NK-92 treated with Interleukin-12 subunit alpha and Interleukin-12 subunit beta, amount 100 ng/mL, for 24 hours (cell line): ENCODE measurements at regions not wholly inside any gene's neighbourhood (a gene's known extent, or its start where the extent isn't known, plus 50 kb on each side); places are given as distances from the start of the nearest gene placed in this dataset.

Experiments used
- DNase-seq: peaks from one replicate; lab custom pipeline; 2025; lab: John Stamatoyannopoulos, UW

DNA sequence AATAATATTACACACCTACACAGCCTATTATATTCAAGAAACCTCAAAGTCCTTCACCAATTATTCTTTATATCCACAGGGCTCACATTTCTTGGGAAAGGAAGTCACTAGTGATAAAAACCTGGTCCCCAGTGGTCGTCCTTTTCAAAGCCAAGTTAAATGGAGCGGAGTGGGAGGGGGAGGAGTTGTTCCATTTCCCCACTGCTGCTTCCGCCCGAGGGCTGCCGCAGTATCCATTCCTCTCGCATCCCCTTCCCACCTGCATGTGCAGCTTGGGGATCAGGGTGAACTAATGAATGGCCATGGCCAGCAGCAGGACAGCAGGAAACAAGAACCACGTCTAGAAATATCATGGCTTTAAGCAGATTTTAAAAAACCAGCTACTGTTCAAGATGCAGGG lies 76.4 kb upstream of the SEMA6D start:
- DNase-seq, result no peak

DNA sequence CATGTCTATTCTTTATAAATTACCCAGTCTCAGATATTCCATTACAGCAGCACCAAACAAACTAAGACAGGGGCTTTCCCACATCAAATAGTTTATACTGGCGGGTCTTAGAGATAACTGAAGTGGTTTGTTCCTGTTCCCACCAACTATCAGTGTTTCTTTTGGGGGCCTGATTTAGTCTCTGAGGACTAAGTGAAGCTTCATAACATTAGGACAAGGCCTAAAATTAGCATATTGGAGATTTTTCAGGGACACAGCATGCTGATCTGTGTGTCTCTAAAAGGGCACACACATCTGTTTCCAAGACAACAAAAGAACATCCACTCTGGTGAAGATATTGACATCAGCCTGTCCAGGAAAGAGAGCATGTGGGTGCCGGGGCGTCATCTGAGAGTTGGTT lies 72.6 kb upstream of the SEMA6D start:
- DNase-seq, result no peak

- no peak for DNase-seq
These were observed 66.7 kb upstream of the SEMA6D start for GRCh38 chr15:47650564-47650963.

DNA sequence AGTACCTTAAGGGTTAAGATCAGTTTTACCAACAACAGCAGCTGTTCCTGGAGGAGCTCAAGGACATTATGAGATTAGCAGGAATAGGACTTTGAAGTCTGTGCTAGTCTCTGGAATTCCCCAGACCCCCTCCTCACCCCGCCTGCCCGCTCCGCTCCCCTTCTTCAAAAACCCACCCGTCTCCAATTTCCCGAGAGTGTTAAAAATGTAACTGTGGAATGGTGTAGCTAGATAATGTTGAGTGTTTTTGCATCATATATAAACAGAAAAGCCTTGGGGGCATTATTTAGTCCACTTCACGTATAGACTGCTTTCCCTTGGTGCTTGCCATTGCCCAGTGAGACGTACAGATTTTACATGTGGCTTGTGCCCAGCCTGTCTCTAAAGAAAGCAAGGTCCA lies 65.0 kb upstream of the SEMA6D start:
- no peak for DNase-seq

GRCh38 chr15:47652844-47653243 lies 64.5 kb upstream of the SEMA6D start:
- DNase-seq, result no peak

DNA sequence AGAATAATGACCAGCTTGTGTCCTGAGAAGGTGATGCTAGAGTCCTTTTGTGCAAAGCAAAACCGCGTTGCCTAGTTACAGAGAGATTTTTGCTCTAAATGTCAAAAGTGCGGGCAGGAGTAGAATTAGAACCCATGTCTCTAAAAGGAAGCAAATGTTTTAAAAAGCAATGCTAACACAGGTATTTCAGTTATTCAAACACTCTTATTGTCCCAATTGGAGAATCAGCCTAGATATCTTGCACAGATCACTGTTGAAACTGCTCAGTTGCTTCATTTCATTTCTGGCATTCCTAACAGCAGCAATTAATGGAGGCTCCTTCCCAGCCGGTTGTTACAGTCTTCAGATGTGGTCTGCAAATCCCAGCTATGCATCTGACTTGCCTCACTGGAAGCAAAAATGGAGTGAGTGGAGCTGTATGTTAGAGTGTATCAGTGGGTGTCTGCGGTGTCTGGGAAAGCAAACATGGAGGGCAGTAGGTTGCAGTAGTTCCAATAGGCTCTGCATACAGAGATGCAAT lies 55.6 kb upstream of the SEMA6D start:
- DNase-seq, result no peak

DNA sequence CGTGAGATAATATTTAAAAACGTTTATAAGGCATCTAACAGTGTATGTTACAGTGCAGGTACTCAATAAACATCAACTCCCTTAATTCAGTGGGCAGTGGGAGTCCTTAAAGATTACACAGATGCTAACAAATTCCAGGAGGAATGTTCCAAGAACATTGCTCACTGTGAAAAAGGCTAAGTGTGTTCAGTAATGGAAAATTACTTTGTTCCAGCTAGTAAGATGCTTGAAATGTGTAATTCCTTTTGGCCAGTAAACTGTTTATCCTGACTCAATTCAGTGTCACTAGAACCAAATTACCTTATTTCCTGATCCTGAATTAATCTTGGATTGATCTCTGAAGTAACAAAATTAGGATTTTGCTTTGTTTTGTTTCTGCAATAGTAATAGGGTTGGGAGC lies 54.2 kb upstream of the SEMA6D start:
- no peak for DNase-seq
